ENCODE measurements at regions not wholly inside any gene's neighbourhood (a gene's known extent, or its start where the extent isn't known, plus 50 kb on each side); places are given as distances from the start of the nearest gene placed in this dataset.
"Not testable (repeated sequence)": the region's sequence is repeated elsewhere in the genome, so short reads cannot be mapped to it uniquely, and the experiment has no call there.

- H3K4me3 ChIP-seq (ENCODE audit: low read depth, low read length) = no peak overlapping the region
- no peak for DNase-seq (ENCODE audit: low read depth)
Measured at GRCh38 chr14:84961637-84962036, 568.3 kb upstream of the FLRT2 start.

DNA sequence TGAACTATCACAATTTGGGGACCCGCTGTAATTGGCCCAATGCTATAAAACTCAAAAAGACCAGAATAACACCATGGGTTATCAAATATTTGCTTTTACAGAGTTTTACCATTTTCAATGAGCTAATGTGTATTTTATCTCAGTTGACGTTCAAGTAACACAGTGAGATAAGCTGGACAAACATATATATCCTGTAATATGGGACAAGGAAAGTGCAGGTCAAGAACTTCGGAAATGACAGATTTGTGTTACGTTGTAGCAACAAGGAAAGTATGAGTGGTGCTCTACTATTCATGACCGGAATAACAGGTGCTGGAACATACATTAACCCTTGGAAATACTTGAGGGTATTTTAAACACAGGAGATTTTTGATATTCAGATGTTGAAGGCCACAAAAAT lies 566.4 kb upstream of the FLRT2 start:
- no peak overlapping the region for H3K4me3 ChIP-seq (ENCODE audit: low read depth, low read length)
- no peak for DNase-seq (ENCODE audit: low read depth)

- no peak for DNase-seq (ENCODE audit: low read depth)
- no peak overlapping the region for H3K4me3 ChIP-seq (ENCODE audit: low read depth, low read length)
Measured at GRCh38 chr14:84965279-84965678, 564.7 kb upstream of the FLRT2 start.

GRCh38 chr14:84969501-84969900 lies 560.4 kb upstream of the FLRT2 start:
- DNase-seq (ENCODE audit: low read depth) = no peak
- no peak overlapping the region for H3K4me3 ChIP-seq (ENCODE audit: low read depth, low read length)

DNA sequence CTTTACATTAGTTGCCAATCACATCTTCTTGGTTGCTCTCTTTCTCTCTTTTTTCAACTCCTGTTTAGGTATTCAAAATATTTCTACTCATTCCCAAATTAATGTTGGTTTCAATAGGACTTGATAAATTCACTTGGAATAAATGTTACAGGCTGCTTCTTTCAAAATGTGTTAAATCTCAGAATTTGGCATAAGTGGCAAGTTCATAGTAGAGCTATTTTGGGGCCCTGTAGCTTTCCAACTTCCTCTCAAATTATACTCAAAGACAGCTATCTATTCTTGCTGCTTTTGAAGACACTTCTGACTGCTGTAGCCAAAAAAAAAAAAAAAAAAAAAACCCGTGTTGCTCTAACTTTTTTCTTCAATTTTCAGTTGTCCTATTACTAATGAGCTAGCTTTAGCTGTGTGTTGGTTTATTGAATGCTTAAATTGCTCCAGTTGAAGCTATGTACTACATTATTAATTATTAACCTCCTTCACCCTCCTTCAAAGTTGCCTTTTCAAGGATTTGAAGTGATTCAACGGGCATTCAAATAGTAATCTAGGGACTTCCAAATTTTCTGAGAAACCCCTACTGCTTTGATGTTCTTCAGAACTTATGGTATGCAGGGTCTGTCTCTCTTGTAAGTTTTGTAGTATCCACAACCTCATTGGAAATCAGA lies 554.6 kb upstream of the FLRT2 start:
- DNase-seq (ENCODE audit: low read depth) = no peak

DNA sequence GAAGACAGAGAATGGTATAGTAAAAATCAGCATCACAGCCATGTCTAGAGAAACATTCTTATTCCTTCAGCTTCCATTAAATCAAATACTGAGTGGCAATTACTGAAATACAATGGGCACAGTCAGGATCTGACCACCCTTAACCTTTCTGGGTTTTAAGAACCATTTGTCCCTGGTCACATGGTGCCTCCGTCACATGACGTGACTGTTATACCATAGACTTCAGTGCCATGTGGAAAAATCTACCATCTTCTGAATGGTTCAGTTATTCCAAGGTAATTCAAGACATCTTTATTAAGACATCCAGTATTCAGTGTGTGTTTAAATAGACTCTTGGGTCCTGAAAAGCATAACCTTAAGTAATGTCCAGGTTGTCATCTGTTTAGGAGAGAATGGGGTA lies 553.1 kb upstream of the FLRT2 start:
- no peak overlapping the region for H3K4me3 ChIP-seq (ENCODE audit: low read depth, low read length)
- DNase-seq (ENCODE audit: low read depth) = no peak

More for the DNA sequence above, 554.6 kb upstream of the FLRT2 start:
- no peak overlapping the region for H3K4me3 ChIP-seq (ENCODE audit: low read depth, low read length)

- no peak overlapping the region for H3K4me3 ChIP-seq (ENCODE audit: low read depth, low read length)
- DNase-seq (ENCODE audit: low read depth) = no peak
Measured at GRCh38 chr14:84987042-84987441, 542.9 kb upstream of the FLRT2 start.

DNA sequence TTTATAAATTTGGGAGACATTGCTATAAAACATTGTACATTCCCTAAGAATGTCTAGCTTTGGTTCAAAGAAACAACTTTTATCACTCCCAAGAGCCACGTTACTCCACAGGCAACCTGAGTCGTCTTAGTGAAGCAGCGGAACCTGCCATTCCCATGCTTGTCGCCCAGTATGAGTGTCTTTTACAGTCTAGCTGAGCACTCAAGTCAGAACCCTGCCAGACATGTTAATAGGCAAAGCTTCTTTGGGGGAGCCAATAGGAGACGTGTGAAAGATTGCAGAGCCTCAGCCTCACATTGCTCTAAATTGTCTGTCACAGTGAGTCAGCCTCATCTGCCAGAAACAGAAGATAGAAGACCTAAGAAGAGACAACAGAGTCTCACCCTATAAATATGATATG lies 541.6 kb upstream of the FLRT2 start:
- H3K4me3 ChIP-seq (ENCODE audit: low read depth, low read length) = no peak overlapping the region
- DNase-seq (ENCODE audit: low read depth) = peak; percentile 25

DNA sequence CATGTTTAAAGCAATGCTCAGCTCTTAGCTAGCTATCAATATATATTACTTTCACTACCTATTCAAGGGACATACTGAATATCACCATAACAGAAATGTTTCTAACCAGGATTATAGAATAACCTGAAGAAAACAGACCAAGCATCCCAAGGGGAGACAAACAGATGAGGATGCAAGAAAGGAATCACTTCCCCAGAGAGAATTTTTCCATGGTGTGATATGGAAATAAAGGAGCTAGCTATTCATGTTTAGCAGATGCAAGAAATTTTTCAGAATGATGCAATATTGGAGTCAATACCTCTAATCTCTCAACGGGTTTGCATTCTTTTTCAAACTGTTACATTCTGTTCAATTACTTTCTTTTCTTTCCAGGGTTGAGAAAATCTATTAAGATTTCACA lies 538.9 kb upstream of the FLRT2 start:
- H3K4me3 ChIP-seq (ENCODE audit: low read depth, low read length) = no peak overlapping the region

GRCh38 chr14:84998216-84998615 lies 531.7 kb upstream of the FLRT2 start:
- no peak for DNase-seq (ENCODE audit: low read depth)
- H3K4me3 ChIP-seq (ENCODE audit: low read depth, low read length) = no peak overlapping the region

More for the DNA sequence above, 538.9 kb upstream of the FLRT2 start:
- DNase-seq (ENCODE audit: low read depth) = no peak

GRCh38 chr14:85002846-85003245 lies 527.1 kb upstream of the FLRT2 start:
- H3K4me3 ChIP-seq (ENCODE audit: low read depth, low read length) = no peak overlapping the region
- DNase-seq (ENCODE audit: low read depth) = no peak

DNA sequence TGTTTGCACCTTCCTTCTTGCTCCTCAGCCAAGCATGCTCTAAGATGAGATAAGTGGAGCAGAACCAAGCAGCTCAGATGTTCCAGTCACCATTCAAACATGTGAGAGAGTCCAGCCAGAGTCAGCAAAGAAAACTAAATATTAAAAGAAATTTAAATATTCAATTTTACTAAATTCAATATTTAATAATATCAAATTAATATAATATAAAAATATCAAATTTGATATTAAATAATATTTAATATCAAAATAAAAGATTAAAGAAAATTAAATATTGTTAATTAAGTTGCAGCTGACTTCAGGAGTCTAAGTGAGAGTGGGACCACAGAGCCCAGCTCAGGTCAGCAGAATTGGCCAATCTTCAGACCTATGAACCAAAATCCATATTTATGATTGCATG lies 526.1 kb upstream of the FLRT2 start:
- DNase-seq (ENCODE audit: low read depth) = no peak
- H3K4me3 ChIP-seq (ENCODE audit: low read depth, low read length) = no peak overlapping the region

GRCh38 chr14:85009506-85009905 lies 520.4 kb upstream of the FLRT2 start:
- DNase-seq (ENCODE audit: low read depth) = no peak
- no peak overlapping the region for H3K4me3 ChIP-seq (ENCODE audit: low read depth, low read length)

GRCh38 chr14:85010186-85010585 lies 519.8 kb upstream of the FLRT2 start:
- H3K4me3 ChIP-seq (ENCODE audit: low read depth, low read length) = no peak overlapping the region
- DNase-seq (ENCODE audit: low read depth) = no peak

- H3K4me3 ChIP-seq (ENCODE audit: low read depth, low read length) = no peak overlapping the region
- DNase-seq (ENCODE audit: low read depth) = no peak
Measured at GRCh38 chr14:85016496-85016895, 513.4 kb upstream of the FLRT2 start.

- not testable (repeated sequence) for H3K4me3 ChIP-seq (ENCODE audit: low read depth, low read length); DNase-seq (ENCODE audit: low read depth)
Measured at GRCh38 chr14:85023866-85024265, 506.1 kb upstream of the FLRT2 start.

- H3K4me3 ChIP-seq (ENCODE audit: low read depth, low read length) = no peak overlapping the region
- peak; percentile 40 for DNase-seq (ENCODE audit: low read depth)
Measured at GRCh38 chr14:85024931-85025330, 505.0 kb upstream of the FLRT2 start.

- no peak for DNase-seq (ENCODE audit: low read depth)
Measured at GRCh38 chr14:85027681-85028370, 502.1 kb upstream of the FLRT2 start.

GRCh38 chr14:85037411-85037810 lies 492.5 kb upstream of the FLRT2 start:
- H3K4me3 ChIP-seq (ENCODE audit: low read depth, low read length) = no peak overlapping the region
- DNase-seq (ENCODE audit: low read depth) = no peak

More at GRCh38 chr14:85027681-85028370, 502.1 kb upstream of the FLRT2 start:
- no peak overlapping the region for H3K4me3 ChIP-seq (ENCODE audit: low read depth, low read length)

DNA sequence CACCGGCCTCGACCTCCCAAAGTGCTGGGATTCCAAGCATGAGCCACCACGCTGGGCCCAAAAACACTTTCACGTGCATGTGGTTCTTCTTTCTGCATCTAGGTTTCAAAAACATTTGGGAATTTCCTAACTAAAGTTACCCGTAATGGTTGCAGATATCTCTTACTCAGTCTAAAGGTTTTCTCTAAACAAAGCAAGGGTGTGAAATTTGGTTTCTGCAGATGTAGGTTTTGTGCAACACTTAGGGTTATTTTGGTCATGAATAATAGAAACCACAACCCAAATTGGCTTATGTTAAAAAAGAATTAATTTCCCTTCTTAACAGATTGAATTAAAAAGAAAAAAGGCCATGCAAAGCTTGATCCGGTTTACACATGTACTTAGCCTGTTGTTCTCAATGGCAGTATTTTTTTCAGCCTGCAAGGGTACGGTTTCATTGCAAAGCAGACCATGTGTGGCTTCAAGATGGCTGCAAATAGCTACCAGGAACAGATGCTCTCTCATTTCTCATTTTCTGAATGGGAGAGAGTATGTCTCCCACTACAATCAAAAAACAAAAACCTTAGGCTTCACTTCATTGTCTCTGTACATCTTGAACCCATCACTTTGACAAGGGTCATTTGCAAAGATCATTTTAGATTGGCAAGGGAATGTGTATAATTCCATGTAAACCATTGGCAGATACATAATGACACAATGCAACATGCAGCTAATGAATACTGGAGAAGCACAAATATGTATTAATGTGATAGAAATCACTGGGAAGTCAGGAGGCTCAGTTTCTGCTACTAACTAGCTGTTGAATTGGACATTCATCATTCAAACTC lies 491.2 kb upstream of the FLRT2 start:
- DNase-seq (ENCODE audit: low read depth) = no peak
- H3K4me3 ChIP-seq (ENCODE audit: low read depth, low read length) = no peak overlapping the region

- no peak for DNase-seq (ENCODE audit: low read depth)
- no peak overlapping the region for H3K4me3 ChIP-seq (ENCODE audit: low read depth, low read length)
Measured at GRCh38 chr14:85039353-85039626, 490.7 kb upstream of the FLRT2 start.

Data from skeletal muscle cell (primary cell).